K562 (cell line): ENCODE measurements at regions not wholly inside any gene's neighbourhood (a gene's known extent, or its start where the extent isn't known, plus 50 kb on each side); places are given as distances from the start of the nearest gene placed in this dataset.
A peak's percentile ranks its signal among the peaks of the same experiment; 100 is the strongest.

Source experiments
- ATAC-seq: fragments of 200-7000 bp; cut with Tn5 transposase; 3 replicates; pipeline ENCODE4 v1.9.1; 2020; ENCODE audit warnings: moderate library complexity
- BruUV-seq: library from RNA; stranded (reverse); fragments of 400-500 nt; replicated peaks from 2 replicates; lab custom pipeline; 2021; lab: Mats Ljungman, UMichigan
- CTCF ChIA-PET: fragments of 300-600 bp; formaldehyde crosslinking; extraction: SDS; loops from one replicate; lab custom pipeline; 2021; ENCODE audit warnings: low intra/inter-chr PET ratio; lab: Yijun Ruan, JAX
- POLR2A ChIA-PET: fragments of 300-600, 350-650 bp; sonication (Branson Sonifier 250); formaldehyde crosslinking; extraction: SDS; loops from one replicate; lab custom pipeline; 2021; ENCODE audit warnings: antibody characterized with exemption, inconsistent platforms; lab: Yijun Ruan, JAX
- DNase-seq, 4 experiments: peaks; one replicate each; pipeline versions ENCODE4 v3.0.0 to v3.0.0-alpha.2; 2011 to 2018; ENCODE audit warnings: low spot score in 3 of 4, mixed read lengths in 3 of 4; ENCODE audit errors: extremely low read depth in 1 of 4
- FAIRE-seq: peaks from 2 replicates; lab custom pipeline; 2011; peaks lifted over from hg19 to GRCh38; lab: Jason Lieb, UNC
- H2AFZ ChIP-seq: 2 replicates; pipeline ENCODE4 v1.6.0; 2011; ENCODE audit warnings: low read depth, low read length, control low read depth, inconsistent platforms
- H3K27ac ChIP-seq: fragments of 200-600 bp; 3 replicates; pipeline ENCODE4 v1.8.0; 2011; ENCODE audit warnings: low read depth, mild to moderate bottlenecking, control low read depth, inconsistent platforms, low read length, moderate library complexity, mixed read lengths; ENCODE audit errors: extremely low read depth
- H3K27me3 ChIP-seq, 2 experiments: fragments of 300-600 bp in 1 of 2; 2 replicates in 1 of 2; 3 replicates in 1 of 2; pipeline versions ENCODE4 v1.6.0 to v1.8.0; 2011; ENCODE audit warnings: inconsistent platforms in 2 of 2, low read length in 2 of 2, mild to moderate bottlenecking in 1 of 2, mixed read lengths in 1 of 2, moderate library complexity in 1 of 2; ENCODE audit not compliant: control insufficient read depth in 2 of 2, insufficient read depth in 2 of 2
- H3K36me3 ChIP-seq: fragments of 300-600 bp; 3 replicates; pipeline ENCODE4 v1.8.0; 2011; ENCODE audit warnings: mild to moderate bottlenecking, low read length, inconsistent platforms; ENCODE audit not compliant: control insufficient read depth, insufficient read depth
- H3K4me1 ChIP-seq, 2 experiments: fragments of 200-600 bp in 1 of 2; replicated peaks in 1 of 2; 2 replicates in 1 of 2; 3 replicates in 1 of 2; pipeline versions ENCODE4 v1.5.1 to v1.8.0; 2011; ENCODE audit warnings: inconsistent platforms in 2 of 2, low read length in 2 of 2, mild to moderate bottlenecking in 1 of 2, mixed read lengths in 1 of 2, moderate library complexity in 1 of 2; ENCODE audit not compliant: control insufficient read depth in 2 of 2, insufficient read depth in 2 of 2
- H3K4me2 ChIP-seq: 2 replicates; pipeline ENCODE4 v1.6.1; 2011; ENCODE audit warnings: low read length, control low read depth, inconsistent platforms, mixed read lengths; ENCODE audit not compliant: insufficient read depth
- H3K4me3 ChIP-seq: fragments of 200-600 bp; sonication (generic), shearing (Covaris generic); 2 replicates; pipeline ENCODE4 v1.5.1; 2016; ENCODE audit warnings: control low read depth, inconsistent platforms
- H3K79me2 ChIP-seq: fragments of 200-600 bp; 3 replicates; pipeline ENCODE4 v1.8.0; 2011; ENCODE audit warnings: low read length, inconsistent platforms; ENCODE audit not compliant: control insufficient read depth, insufficient read depth
- H3K9ac ChIP-seq, 2 experiments: 2 replicates each; pipeline versions ENCODE4 v1.6.0 to v1.6.1; 2011; ENCODE audit warnings: low read depth in 2 of 2, low read length in 2 of 2, control low read depth in 1 of 2, inconsistent platforms in 1 of 2, mild to moderate bottlenecking in 1 of 2, mixed read lengths in 1 of 2; ENCODE audit not compliant: insufficient read depth in 1 of 2
- H3K9me1 ChIP-seq: one replicate; pipeline ENCODE4 v1.6.0; 2011; ENCODE audit warnings: inconsistent platforms, mild to moderate bottlenecking, low read length, moderate library complexity; ENCODE audit not compliant: control insufficient read depth, insufficient read depth
- H3K9me3 ChIP-seq: replicated peaks from 2 replicates; pipeline ENCODE4 v1.5.1; 2011; ENCODE audit warnings: low read depth, low read length, inconsistent platforms; ENCODE audit not compliant: control insufficient read depth, insufficient read depth
- H4K20me1 ChIP-seq: replicated peaks from 2 replicates; pipeline ENCODE4 v1.6.1; 2011; ENCODE audit warnings: low read length, inconsistent platforms, mixed read lengths; ENCODE audit not compliant: control insufficient read depth, insufficient read depth
- BCOR ChIP-seq: fragments of 450-650 bp; IDR thresholded peaks from 2 replicates; pipeline ENCODE4 v1.6.1; 2016
- CREBBP ChIP-seq: IDR thresholded peaks from one replicate; pipeline ENCODE4 v1.6.1; 2012; ENCODE audit warnings: low read depth, mild to moderate bottlenecking, control low read depth, inconsistent platforms, low read length
- EHMT2 ChIP-seq: fragments of 450-650 bp; IDR thresholded peaks from 2 replicates; pipeline ENCODE4 v1.6.1; 2018; ENCODE audit warnings: antibody characterized with exemption
- ELF4 ChIP-seq: fragments of 450-650 bp; formaldehyde crosslinking; IDR thresholded peaks from 2 replicates; pipeline ENCODE4 v1.4.0; 2022; ENCODE audit warnings: missing genetic modification characterization
- FOXP1 ChIP-seq: sonication (generic); formaldehyde crosslinking; IDR thresholded peaks from 2 replicates; pipeline ENCODE4 v1.8.0; 2022; ENCODE audit warnings: mild to moderate bottlenecking, missing genetic modification reagents
- GTF2F1 ChIP-seq: IDR thresholded peaks from 2 replicates; pipeline ENCODE4 v1.6.1; 2011; ENCODE audit warnings: low read depth, low read length, improper control_type of control experiment
- HLTF ChIP-seq: fragments of 450-650 bp; IDR thresholded peaks from 2 replicates; pipeline ENCODE4 v1.6.1; 2016
- HSF4 ChIP-seq: fragments of 250-450 bp; sonication (Bioruptor Pico); IDR thresholded peaks from 2 replicates; pipeline ENCODE4 v2.1.2; 2022; ENCODE audit warnings: mild to moderate bottlenecking, moderate library complexity, borderline replicate concordance
- NR1H2 ChIP-seq: sonication (generic); formaldehyde crosslinking; IDR thresholded peaks from 2 replicates; pipeline ENCODE4 v1.4.0; 2020; ENCODE audit warnings: mild to moderate bottlenecking, missing genetic modification reagents
- NR3C1 ChIP-seq: sonication (generic); formaldehyde crosslinking; IDR thresholded peaks from 2 replicates; pipeline ENCODE4 v1.8.1; 2022; ENCODE audit warnings: missing genetic modification reagents
- POLR2G ChIP-seq: fragments of 200-400 bp; formaldehyde crosslinking; IDR thresholded peaks from 2 replicates; pipeline ENCODE4 v1.6.1; 2017; ENCODE audit warnings: low read depth, mild to moderate bottlenecking, antibody characterized with exemption, low read length, moderate library complexity
- SETDB1 ChIP-seq: IDR thresholded peaks from one replicate; pipeline ENCODE4 v1.6.1; 2012; ENCODE audit warnings: low read length, control low read depth, inconsistent platforms
- TBL1XR1 ChIP-seq, 2 experiments: IDR thresholded peaks; 2 replicates each; pipeline ENCODE4 v1.6.1; 2012; ENCODE audit warnings: improper control_type of control experiment in 2 of 2, low read length in 2 of 2, mild to moderate bottlenecking in 1 of 2
- TSC22D4 ChIP-seq: fragments of 450-650 bp; IDR thresholded peaks from 2 replicates; pipeline ENCODE4 v1.6.1; 2016; ENCODE audit warnings: missing genetic modification characterization, missing biosample characterization, control low read depth
- ZNF232 ChIP-seq: sonication (generic); formaldehyde crosslinking; IDR thresholded peaks from 2 replicates; pipeline ENCODE4 v1.8.0; 2022; ENCODE audit warnings: mild to moderate bottlenecking, missing genetic modification reagents
- ZNF644 ChIP-seq: fragments of 200-800 bp; sonication (Bioruptor generic); IDR thresholded peaks from 2 replicates; pipeline ENCODE4 v1.6.1; 2016; ENCODE audit warnings: low read depth, missing genetic modification characterization, missing compliant biosample characterization
- WGBS: fragments of 100-300 bp; shearing (Covaris generic); methylation state at CpG from one replicate; pipeline ENCODE4 v1.1.6; 2016; ENCODE audit warnings: low coverage, mixed read lengths; ENCODE audit not compliant: insufficient coverage; ENCODE audit errors: missing lambda C conversion rate; 5-methylcytosine and 5-hydroxymethylcytosine counted together
- in situ Hi-C: fragments of 300-500 bp; cut with MboI; formaldehyde crosslinking; loops from 4 replicates; pipeline ENCODE4 v1.15.0; 2018; ENCODE audit warnings: inconsistent platforms, mixed read lengths
- intact Hi-C: fragments of 100-400 bp; cut with micrococcal nuclease; formaldehyde crosslinking; loops from 2 replicates; pipeline ENCODE4 v1.14.2; 2022
- TF ChIP-seq, protein P1 (sequence below): fragments of 250-450 bp; sonication (Bioruptor Pico); IDR thresholded peaks from 2 replicates; pipeline ENCODE4 v1.4.0; 2020
- TF ChIP-seq, protein P2 (sequence below): sonication (generic); formaldehyde crosslinking; IDR thresholded peaks from 2 replicates; pipeline ENCODE4 v1.9.0; 2022; ENCODE audit warnings: mild to moderate bottlenecking, missing genetic modification reagents
- TF ChIP-seq, protein P3 (sequence below): sonication (generic); formaldehyde crosslinking; IDR thresholded peaks from 2 replicates; pipeline ENCODE4 v1.8.0; 2022; ENCODE audit warnings: mild to moderate bottlenecking, missing genetic modification reagents

DNA sequence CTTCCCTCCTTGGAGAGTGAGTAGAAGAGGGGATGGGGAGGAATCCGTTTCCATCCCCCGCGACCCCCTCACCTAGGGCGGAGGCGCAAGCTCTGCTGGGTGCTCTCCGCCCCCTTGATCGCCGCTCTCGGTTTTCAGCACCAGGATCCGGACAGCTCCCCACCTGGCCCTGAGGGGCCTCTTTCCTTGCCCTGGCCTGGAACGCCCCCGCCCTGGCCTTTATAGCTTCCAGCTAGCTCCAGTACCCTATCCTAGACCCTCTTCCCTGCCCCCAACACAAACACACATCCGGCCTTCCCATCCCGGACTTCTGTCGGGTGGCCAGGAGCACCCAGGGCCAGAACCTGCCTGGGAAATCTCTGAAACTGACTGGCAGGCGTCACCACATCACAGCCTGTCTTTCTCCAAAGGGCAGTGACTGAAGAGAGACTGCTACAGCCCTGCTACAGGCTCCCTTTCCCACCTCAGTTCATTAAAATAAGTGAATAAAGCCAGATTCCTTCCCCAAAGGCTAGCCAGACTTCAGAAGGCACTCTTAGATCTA, 72.3 kb upstream of the LEP start:
- peak; percentile 61 to 86 (median 82) for DNase-seq
- peak; percentile 79 for ATAC-seq
- CTCF ChIA-PET: no interaction called here
- intact Hi-C loops (no loop called here), in situ Hi-C loops (no loop called here)
- Histone ChIP-seq H3K9ac (no peak overlapping the region), H3K36me3 (no peaks in the 10 kb centered on the region), H2AFZ (no peak overlapping the region), H4K20me1 (peaks cover 14% of the 10 kb centered on the region), H3K4me3 (no peak overlapping the region), H3K9me1 (peaks cover 4% of the 10 kb centered on the region), H3K4me1 (peaks cover 0 to 24% of the 10 kb centered on the region in 2 experiments; a peak in 2 of 5 replicates), H3K79me2 (no peaks in the 10 kb centered on the region), H3K9me3 (no peaks in the 10 kb centered on the region), H3K27ac (no peak overlapping the region), H3K4me2 (no peak overlapping the region), H3K27me3 (peaks cover 34 to 69% of the 10 kb centered on the region in 2 experiments)
- no peak for FAIRE-seq
- WGBS: 5% methylated on average over 16 of the region's 16 CpGs
- no TSS peak for BruUV-seq
- POLR2A ChIA-PET: interaction anchor here (0.6 to 0.7 kb wide), 2 partner anchors 443 to 692 kb away, joined by 3 read pairs; no protein-coding TSS in a partner anchor
- TF ChIP-seq SETDB1 (no peak), NR1H2 (CRISPR knock-in tag) (0 out of 2 replicates have a peak, but pooled peaks have one; percentile 55), CREBBP (no peak), ZNF644 (tag) (no peak), EHMT2 (peak; percentile 99), TSC22D4 (tag) (no peak), ELF4 (no peak), GTF2F1 (no peak), TBL1XR1 (IDR thresholded peaks at IDR 0.05; ENCODE audit: low read length in 2 of 2) (no peak), ZNF232 (CRISPR knock-in tag) (no peak), FOXP1 (CRISPR knock-in tag) (peak; percentile 83; the same call in 1 of the 2 replicates), HSF4 (CRISPR knock-in tag) (no peak), NR3C1 (peak; percentile 62; the same call in 1 of the 2 replicates), HLTF (no peak), BCOR (no peak), POLR2G (no peak)
- TF ChIP-seq, protein P1, sequence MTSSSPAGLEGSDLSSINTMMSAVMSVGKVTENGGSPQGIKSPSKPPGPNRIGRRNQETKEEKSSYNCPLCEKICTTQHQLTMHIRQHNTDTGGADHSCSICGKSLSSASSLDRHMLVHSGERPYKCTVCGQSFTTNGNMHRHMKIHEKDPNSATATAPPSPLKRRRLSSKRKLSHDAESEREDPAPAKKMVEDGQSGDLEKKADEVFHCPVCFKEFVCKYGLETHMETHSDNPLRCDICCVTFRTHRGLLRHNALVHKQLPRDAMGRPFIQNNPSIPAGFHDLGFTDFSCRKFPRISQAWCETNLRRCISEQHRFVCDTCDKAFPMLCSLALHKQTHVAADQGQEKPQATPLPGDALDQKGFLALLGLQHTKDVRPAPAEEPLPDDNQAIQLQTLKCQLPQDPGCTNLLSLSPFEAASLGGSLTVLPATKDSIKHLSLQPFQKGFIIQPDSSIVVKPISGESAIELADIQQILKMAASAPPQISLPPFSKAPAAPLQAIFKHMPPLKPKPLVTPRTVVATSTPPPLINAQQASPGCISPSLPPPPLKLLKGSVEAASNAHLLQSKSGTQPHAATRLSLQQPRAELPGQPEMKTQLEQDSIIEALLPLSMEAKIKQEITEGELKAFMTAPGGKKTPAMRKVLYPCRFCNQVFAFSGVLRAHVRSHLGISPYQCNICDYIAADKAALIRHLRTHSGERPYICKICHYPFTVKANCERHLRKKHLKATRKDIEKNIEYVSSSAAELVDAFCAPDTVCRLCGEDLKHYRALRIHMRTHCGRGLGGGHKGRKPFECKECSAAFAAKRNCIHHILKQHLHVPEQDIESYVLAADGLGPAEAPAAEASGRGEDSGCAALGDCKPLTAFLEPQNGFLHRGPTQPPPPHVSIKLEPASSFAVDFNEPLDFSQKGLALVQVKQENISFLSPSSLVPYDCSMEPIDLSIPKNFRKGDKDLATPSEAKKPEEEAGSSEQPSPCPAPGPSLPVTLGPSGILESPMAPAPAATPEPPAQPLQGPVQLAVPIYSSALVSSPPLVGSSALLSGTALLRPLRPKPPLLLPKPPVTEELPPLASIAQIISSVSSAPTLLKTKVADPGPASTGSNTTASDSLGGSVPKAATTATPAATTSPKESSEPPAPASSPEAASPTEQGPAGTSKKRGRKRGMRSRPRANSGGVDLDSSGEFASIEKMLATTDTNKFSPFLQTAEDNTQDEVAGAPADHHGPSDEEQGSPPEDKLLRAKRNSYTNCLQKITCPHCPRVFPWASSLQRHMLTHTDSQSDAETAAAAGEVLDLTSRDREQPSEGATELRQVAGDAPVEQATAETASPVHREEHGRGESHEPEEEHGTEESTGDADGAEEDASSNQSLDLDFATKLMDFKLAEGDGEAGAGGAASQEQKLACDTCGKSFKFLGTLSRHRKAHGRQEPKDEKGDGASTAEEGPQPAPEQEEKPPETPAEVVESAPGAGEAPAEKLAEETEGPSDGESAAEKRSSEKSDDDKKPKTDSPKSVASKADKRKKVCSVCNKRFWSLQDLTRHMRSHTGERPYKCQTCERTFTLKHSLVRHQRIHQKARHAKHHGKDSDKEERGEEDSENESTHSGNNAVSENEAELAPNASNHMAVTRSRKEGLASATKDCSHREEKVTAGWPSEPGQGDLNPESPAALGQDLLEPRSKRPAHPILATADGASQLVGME (CRISPR knock-in tag): no peak
- TF ChIP-seq, protein P2, sequence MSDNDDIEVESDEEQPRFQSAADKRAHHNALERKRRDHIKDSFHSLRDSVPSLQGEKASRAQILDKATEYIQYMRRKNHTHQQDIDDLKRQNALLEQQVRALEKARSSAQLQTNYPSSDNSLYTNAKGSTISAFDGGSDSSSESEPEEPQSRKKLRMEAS: peak; percentile 14; the same call in 1 of the 2 replicates
- TF ChIP-seq, protein P3, sequence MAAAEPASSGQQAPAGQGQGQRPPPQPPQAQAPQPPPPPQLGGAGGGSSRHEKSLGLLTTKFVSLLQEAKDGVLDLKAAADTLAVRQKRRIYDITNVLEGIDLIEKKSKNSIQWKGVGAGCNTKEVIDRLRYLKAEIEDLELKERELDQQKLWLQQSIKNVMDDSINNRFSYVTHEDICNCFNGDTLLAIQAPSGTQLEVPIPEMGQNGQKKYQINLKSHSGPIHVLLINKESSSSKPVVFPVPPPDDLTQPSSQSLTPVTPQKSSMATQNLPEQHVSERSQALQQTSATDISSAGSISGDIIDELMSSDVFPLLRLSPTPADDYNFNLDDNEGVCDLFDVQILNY: no peak
